Thyroid gland (tissue), 4 donors: ENCODE measurements at regions not wholly inside any gene's neighbourhood (a gene's known extent, or its start where the extent isn't known, plus 50 kb on each side); places are given as distances from the start of the nearest gene placed in this dataset.

Source experiments
- CTCF ChIP-seq, 6 experiments: fragments of 200-600 bp in 3 of 6; fragments of 450-650 bp in 3 of 6; sonication (generic) in 3 of 6; IDR thresholded peaks; one replicate each; pipeline ENCODE4 v1.5.1; 2016 to 2019; ENCODE audit warnings: antibody characterized with exemption in 6 of 6, mild to moderate bottlenecking in 2 of 6, inconsistent platforms in 1 of 6, moderate library complexity in 1 of 6
- POLR2A ChIP-seq, 2 donors: fragments of 450-650 bp; IDR thresholded peaks; one replicate each; pipeline ENCODE4 v1.6.1; 2017; ENCODE audit warnings: antibody characterized with exemption in 2 of 2, mild to moderate bottlenecking in 2 of 2, moderate library complexity in 1 of 2

- TF ChIP-seq CTCF (IDR thresholded peaks at IDR 0.05) (no peak), POLR2A (IDR thresholded peaks at IDR 0.05) (no peak)
Measured at GRCh38 chr10:62946278-62946677, 130.1 kb upstream of the EGR2 start.
